NT2/D1 (cell line): ENCODE measurements at regions not wholly inside any gene's neighbourhood (a gene's known extent, or its start where the extent isn't known, plus 50 kb on each side); places are given as distances from the start of the nearest gene placed in this dataset.

Source experiments
- SUZ12 ChIP-seq: IDR thresholded peaks from 2 replicates; pipeline ENCODE4 v1.6.1; 2011; ENCODE audit not compliant: insufficient read length, insufficient read depth; ENCODE audit errors: extremely low read depth
- ZNF274 ChIP-seq: IDR thresholded peaks from 2 replicates; pipeline ENCODE4 v1.6.1; 2011; ENCODE audit warnings: mild to moderate bottlenecking, low read depth, low read length

GRCh38 chr10:30554440-30554825, 75.1 kb downstream of the LYZL2 start:
- no peak for TF ChIP-seq ZNF274
- no peak for TF ChIP-seq SUZ12
